ENCODE measurements at regions not wholly inside any gene's neighbourhood (a gene's known extent, or its start where the extent isn't known, plus 50 kb on each side); places are given as distances from the start of the nearest gene placed in this dataset.

DNA sequence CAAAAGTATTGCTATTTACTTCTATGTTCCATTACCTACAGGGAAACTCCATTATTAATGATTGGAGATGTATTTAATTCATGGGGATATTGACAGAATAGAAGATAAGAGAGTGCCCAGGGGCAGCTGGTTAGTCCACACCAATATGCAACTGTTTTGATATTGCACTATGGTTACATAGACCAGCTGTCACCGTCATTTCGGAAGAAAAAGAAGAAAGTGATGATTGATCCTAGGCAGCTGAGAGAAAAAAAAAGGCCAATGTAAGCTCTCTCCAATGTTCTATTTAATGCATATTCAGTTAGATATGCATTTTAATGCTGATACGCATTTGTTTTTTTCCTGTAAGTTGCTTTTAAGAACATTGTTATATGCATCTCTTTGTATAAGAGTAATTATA is 1367.2 kb downstream of the KCNT2 start:
- TF ChIP-seq, protein P1, sequence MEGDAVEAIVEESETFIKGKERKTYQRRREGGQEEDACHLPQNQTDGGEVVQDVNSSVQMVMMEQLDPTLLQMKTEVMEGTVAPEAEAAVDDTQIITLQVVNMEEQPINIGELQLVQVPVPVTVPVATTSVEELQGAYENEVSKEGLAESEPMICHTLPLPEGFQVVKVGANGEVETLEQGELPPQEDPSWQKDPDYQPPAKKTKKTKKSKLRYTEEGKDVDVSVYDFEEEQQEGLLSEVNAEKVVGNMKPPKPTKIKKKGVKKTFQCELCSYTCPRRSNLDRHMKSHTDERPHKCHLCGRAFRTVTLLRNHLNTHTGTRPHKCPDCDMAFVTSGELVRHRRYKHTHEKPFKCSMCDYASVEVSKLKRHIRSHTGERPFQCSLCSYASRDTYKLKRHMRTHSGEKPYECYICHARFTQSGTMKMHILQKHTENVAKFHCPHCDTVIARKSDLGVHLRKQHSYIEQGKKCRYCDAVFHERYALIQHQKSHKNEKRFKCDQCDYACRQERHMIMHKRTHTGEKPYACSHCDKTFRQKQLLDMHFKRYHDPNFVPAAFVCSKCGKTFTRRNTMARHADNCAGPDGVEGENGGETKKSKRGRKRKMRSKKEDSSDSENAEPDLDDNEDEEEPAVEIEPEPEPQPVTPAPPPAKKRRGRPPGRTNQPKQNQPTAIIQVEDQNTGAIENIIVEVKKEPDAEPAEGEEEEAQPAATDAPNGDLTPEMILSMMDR (IDR thresholded peaks at IDR 0.05; ENCODE audit: insufficient read depth, low read length), result no peak
- TF ChIP-seq, protein P2, sequence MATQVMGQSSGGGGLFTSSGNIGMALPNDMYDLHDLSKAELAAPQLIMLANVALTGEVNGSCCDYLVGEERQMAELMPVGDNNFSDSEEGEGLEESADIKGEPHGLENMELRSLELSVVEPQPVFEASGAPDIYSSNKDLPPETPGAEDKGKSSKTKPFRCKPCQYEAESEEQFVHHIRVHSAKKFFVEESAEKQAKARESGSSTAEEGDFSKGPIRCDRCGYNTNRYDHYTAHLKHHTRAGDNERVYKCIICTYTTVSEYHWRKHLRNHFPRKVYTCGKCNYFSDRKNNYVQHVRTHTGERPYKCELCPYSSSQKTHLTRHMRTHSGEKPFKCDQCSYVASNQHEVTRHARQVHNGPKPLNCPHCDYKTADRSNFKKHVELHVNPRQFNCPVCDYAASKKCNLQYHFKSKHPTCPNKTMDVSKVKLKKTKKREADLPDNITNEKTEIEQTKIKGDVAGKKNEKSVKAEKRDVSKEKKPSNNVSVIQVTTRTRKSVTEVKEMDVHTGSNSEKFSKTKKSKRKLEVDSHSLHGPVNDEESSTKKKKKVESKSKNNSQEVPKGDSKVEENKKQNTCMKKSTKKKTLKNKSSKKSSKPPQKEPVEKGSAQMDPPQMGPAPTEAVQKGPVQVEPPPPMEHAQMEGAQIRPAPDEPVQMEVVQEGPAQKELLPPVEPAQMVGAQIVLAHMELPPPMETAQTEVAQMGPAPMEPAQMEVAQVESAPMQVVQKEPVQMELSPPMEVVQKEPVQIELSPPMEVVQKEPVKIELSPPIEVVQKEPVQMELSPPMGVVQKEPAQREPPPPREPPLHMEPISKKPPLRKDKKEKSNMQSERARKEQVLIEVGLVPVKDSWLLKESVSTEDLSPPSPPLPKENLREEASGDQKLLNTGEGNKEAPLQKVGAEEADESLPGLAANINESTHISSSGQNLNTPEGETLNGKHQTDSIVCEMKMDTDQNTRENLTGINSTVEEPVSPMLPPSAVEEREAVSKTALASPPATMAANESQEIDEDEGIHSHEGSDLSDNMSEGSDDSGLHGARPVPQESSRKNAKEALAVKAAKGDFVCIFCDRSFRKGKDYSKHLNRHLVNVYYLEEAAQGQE (IDR thresholded peaks at IDR 0.05; ENCODE audit: insufficient replicate concordance, low read depth), result no peak
- no peak for TF ChIP-seq POLR2AphosphoS5 (IDR thresholded peaks at IDR 0.05; ENCODE audit: low read depth)

Measured in HL-60 (cell line).